Right lobe of liver (tissue), 6 donors: ENCODE measurements at regions not wholly inside any gene's neighbourhood (a gene's known extent, or its start where the extent isn't known, plus 50 kb on each side); places are given as distances from the start of the nearest gene placed in this dataset.
A peak's percentile ranks its signal among the peaks of the same experiment; 100 is the strongest.

Experiments
- ATAC-seq, 4 donors: fragments of 200-7000 bp; cut with Tn5 transposase; one replicate each; pipeline ENCODE4 v1.9.1; 2020; ENCODE audit warnings: mild to moderate bottlenecking in 4 of 4, moderate library complexity in 4 of 4
- DNase-seq, 3 donors: peaks; one replicate each; pipeline ENCODE4 v3.0.0-alpha.2; 2020
- H3K27ac ChIP-seq, 3 donors: fragments of 200-600 bp; one replicate each; pipeline ENCODE4 v1.8.0; 2022
- H3K27me3 ChIP-seq, 2 donors: fragments of 200-600 bp; one replicate each; pipeline ENCODE4 v1.8.0; 2022
- H3K36me3 ChIP-seq, 4 donors: fragments of 200-600 bp; sonication (generic) in 1 of 4; one replicate each; pipeline versions ENCODE4 v1.5.1 to v1.8.0; 2017 to 2022; ENCODE audit warnings: control low read depth in 1 of 4
- H3K4me1 ChIP-seq, 4 donors: fragments of 200-600 bp; sonication (generic) in 1 of 4; one replicate each; pipeline versions ENCODE4 v1.5.1 to v1.8.0; 2017 to 2022; ENCODE audit warnings: control low read depth in 1 of 4
- H3K4me3 ChIP-seq, 3 donors: fragments of 200-600 bp; one replicate each; pipeline ENCODE4 v1.8.0; 2022
- H3K9me3 ChIP-seq, 4 donors: fragments of 200-600 bp; sonication (generic) in 1 of 4; one replicate each; pipeline versions ENCODE4 v1.5.1 to v1.8.0; 2017 to 2022; ENCODE audit warnings: control low read depth in 1 of 4
- CTCF ChIP-seq, 4 donors: fragments of 200-600 bp in 3 of 4; fragments of 450-650 bp in 1 of 4; IDR thresholded peaks; one replicate each; pipeline versions ENCODE4 v1.5.1 to v1.8.0; 2016 to 2022; ENCODE audit warnings: antibody characterized with exemption in 4 of 4, mild to moderate bottlenecking in 2 of 4
- POLR2A ChIP-seq: fragments of 450-650 bp; IDR thresholded peaks from one replicate; pipeline ENCODE4 v1.6.1; 2017; ENCODE audit warnings: antibody characterized with exemption, mild to moderate bottlenecking
- WGBS: methylation state at CpG from one replicate; pipeline ENCODE4 v1.1.6; 2018; ENCODE audit warnings: low coverage, low lambda C conversion rate; ENCODE audit not compliant: insufficient coverage; ENCODE audit errors: missing lambda C conversion rate; 5-methylcytosine and 5-hydroxymethylcytosine counted together
- intact Hi-C, 2 donors: fragments of 100-400 bp; cut with DNase I; formaldehyde crosslinking; loops; one replicate each; pipeline versions ENCODE4 v1.11.2 to v1.14.1; 2022
- donor health status: DM: no; HTN: yes; CAD: no.
- donor health status: DM: no; HTN: no; CAD: no.
- donor health status: DM: no; HTN: no; CAD: no.
- donor health status: DM: no; HTN: yes; CAD: no.
- donor health status: DM: no; HTN: yes; CAD: no.

- ATAC-seq (no peak), DNase-seq (peak in 1 of 3 donors; percentile 17)
- H3K36me3 ChIP-seq: no peaks in the 10 kb centered on the region
These were observed 321.6 kb downstream of the AASDHPPT start for GRCh38 chr11:106399076-106399511.

GRCh38 chr11:106399624-106400023, 322.2 kb downstream of the AASDHPPT start:
- ATAC-seq (no peak), DNase-seq (no peak)
- WGBS: 80% methylated on average over 4 of the region's 4 CpGs
- Histone ChIP-seq H3K4me1 (no peaks in the 10 kb centered on the region), H3K27me3 (no peaks in the 10 kb centered on the region), H3K27ac (no peak overlapping the region), H3K36me3 (no peaks in the 10 kb centered on the region), H3K9me3 (no peaks in the 10 kb centered on the region), H3K4me3 (no peak overlapping the region)
- TF ChIP-seq CTCF (IDR thresholded peaks at IDR 0.05): no peak
- TF ChIP-seq POLR2A: no peak
- intact Hi-C loops: no loop called here

More at GRCh38 chr11:106399076-106399511, 321.6 kb downstream of the AASDHPPT start:
- Histone ChIP-seq H3K4me1 (no peaks in the 10 kb centered on the region), H3K4me3 (no peak overlapping the region), H3K27me3 (no peaks in the 10 kb centered on the region), H3K9me3 (no peaks in the 10 kb centered on the region), H3K27ac (no peak overlapping the region)
- TF ChIP-seq CTCF (IDR thresholded peaks at IDR 0.05) (no peak), POLR2A (no peak)
- intact Hi-C loops: no loop called here
- no CpG with 5 or more reads among the region's 3 CpGs for WGBS

GRCh38 chr11:106400949-106401570, 323.6 kb downstream of the AASDHPPT start:
- WGBS: 72% methylated on average over 5 of the region's 5 CpGs
- no peaks in the 10 kb centered on the region for H3K4me1 ChIP-seq

GRCh38 chr11:106403751-106404150, 326.3 kb downstream of the AASDHPPT start:
- intact Hi-C loops: no loop called here
- no peak overlapping the region for H3K4me3 ChIP-seq
- no peaks in the 10 kb centered on the region for H3K36me3 ChIP-seq
- H3K27me3 ChIP-seq: no peaks in the 10 kb centered on the region
- no peak for DNase-seq
- no peak for TF ChIP-seq POLR2A
- TF ChIP-seq CTCF (IDR thresholded peaks at IDR 0.05): no peak
- no peaks in the 10 kb centered on the region for H3K4me1 ChIP-seq
- no peak overlapping the region for H3K27ac ChIP-seq
- 79% methylated on average over 9 of the region's 9 CpGs for WGBS
- H3K9me3 ChIP-seq: no peaks in the 10 kb centered on the region
- ATAC-seq: no peak

More at GRCh38 chr11:106400949-106401570, 323.6 kb downstream of the AASDHPPT start:
- Histone ChIP-seq H3K27me3 (no peaks in the 10 kb centered on the region), H3K4me3 (no peak overlapping the region), H3K27ac (no peak overlapping the region), H3K9me3 (no peaks in the 10 kb centered on the region), H3K36me3 (no peaks in the 10 kb centered on the region)
- no peak for ATAC-seq
- TF ChIP-seq POLR2A: no peak
- TF ChIP-seq CTCF (IDR thresholded peaks at IDR 0.05): no peak
- DNase-seq: no peak
- intact Hi-C loops: no loop called here

- no peak overlapping the region for H3K27ac ChIP-seq
- H3K27me3 ChIP-seq: no peaks in the 10 kb centered on the region
- ATAC-seq (no peak), DNase-seq (no peak)
- H3K9me3 ChIP-seq: no peaks in the 10 kb centered on the region
- no peaks in the 10 kb centered on the region for H3K4me1 ChIP-seq
- no peak overlapping the region for H3K4me3 ChIP-seq
- intact Hi-C loops: no loop called here
- TF ChIP-seq CTCF (IDR thresholded peaks at IDR 0.05): no peak
- TF ChIP-seq POLR2A: no peak
- H3K36me3 ChIP-seq: no peaks in the 10 kb centered on the region
These were observed 331.8 kb downstream of the AASDHPPT start for GRCh38 chr11:106409222-106409621.
